ENCODE measurements at regions not wholly inside any gene's neighbourhood (a gene's known extent, or its start where the extent isn't known, plus 50 kb on each side); places are given as distances from the start of the nearest gene placed in this dataset.

DNA sequence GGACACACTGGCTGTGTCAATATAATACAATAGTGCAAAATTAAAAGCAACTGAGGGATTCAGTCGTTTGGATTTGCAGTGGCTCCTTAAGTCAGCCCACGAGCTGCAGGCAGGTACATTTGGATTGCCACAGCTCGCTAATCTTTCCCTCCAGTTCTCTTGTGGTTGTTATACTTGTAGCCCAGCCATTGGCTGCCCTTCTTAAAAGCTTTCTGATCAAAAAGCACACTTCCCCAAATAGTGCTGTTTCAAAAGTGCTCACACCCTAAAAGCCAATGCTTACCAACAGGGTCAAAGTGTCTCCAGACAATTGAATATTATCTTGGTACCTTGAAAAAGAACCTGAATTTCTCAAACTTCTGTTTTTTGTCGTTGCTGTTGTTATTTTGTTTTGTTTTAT lies 404.7 kb upstream of the FAM98A start:
- TF ChIP-seq, protein P1, sequence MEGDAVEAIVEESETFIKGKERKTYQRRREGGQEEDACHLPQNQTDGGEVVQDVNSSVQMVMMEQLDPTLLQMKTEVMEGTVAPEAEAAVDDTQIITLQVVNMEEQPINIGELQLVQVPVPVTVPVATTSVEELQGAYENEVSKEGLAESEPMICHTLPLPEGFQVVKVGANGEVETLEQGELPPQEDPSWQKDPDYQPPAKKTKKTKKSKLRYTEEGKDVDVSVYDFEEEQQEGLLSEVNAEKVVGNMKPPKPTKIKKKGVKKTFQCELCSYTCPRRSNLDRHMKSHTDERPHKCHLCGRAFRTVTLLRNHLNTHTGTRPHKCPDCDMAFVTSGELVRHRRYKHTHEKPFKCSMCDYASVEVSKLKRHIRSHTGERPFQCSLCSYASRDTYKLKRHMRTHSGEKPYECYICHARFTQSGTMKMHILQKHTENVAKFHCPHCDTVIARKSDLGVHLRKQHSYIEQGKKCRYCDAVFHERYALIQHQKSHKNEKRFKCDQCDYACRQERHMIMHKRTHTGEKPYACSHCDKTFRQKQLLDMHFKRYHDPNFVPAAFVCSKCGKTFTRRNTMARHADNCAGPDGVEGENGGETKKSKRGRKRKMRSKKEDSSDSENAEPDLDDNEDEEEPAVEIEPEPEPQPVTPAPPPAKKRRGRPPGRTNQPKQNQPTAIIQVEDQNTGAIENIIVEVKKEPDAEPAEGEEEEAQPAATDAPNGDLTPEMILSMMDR (IDR thresholded peaks at IDR 0.05; ENCODE audit: extremely low read depth, missing control alignments), result no peak
- DNase-seq (ENCODE audit: low spot score), result no peak

DNA sequence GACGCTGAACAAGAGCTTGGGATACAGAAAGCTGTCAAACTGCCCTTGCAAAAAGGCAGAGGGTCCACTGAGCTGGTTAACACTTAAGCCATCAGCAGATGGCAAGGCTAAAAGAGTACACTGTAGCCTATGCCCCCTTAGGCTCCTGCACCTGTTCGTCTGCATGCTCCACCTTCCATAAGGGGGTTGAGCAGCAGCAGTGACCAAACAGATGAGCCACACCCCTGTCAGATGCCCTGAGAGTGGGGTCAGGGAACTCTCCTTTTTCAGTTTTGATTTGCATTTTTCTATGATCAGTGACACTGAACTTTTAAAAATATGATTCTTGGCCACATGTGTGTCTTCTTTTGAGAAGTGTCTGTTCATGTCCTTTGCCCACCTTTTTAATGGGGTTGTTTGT lies 402.5 kb upstream of the FAM98A start:
- TF ChIP-seq, protein P1 (IDR thresholded peaks at IDR 0.05; ENCODE audit: extremely low read depth, missing control alignments), result no peak
- DNase-seq (ENCODE audit: low spot score), result no peak

DNA sequence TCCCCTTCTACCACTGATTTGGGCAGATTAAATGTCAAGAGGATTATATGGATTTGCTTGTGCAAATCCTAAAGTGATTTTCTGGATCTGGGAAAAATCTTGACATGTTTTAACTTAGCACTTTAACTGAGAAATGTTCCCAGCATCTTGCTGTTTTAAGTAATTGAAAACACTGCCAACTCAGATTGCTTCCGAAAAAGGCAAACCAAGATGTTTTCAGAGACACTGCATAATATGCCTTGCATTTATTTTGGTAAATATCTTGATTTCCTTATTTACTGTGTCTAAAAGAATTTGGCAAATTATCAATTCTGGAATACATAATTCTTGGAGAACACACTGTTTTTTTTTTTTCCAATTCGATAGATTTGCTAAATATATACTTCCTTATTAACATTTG lies 385.0 kb upstream of the FAM98A start:
- DNase-seq (ENCODE audit: low spot score), result no peak

GRCh38 chr2:33978471-33978870 lies 379.4 kb upstream of the FAM98A start:
- TF ChIP-seq, protein P1 (IDR thresholded peaks at IDR 0.05; ENCODE audit: extremely low read depth, missing control alignments), result no peak
- no peak for DNase-seq (ENCODE audit: low spot score)

More for the DNA sequence above, 385.0 kb upstream of the FAM98A start:
- TF ChIP-seq, protein P1 (IDR thresholded peaks at IDR 0.05; ENCODE audit: extremely low read depth, missing control alignments), result no peak

DNA sequence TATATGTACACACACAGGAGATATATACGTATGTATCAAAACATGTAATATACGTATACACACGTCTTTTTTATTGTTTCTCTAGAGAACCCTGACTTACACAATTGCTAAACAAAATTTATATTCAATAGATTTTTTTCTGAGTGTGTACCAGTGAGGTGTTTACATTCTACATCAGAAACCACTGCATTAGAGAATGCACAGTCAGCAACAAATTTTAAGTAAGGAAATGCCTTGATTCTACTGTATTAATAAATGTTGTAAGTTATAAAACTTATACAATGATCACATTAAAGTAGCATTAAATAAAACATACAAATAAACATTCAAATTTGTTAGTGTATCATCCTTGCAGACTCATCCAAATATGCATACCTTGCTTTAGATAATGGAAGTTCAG lies 376.4 kb upstream of the FAM98A start:
- DNase-seq (ENCODE audit: low spot score), result no peak
- TF ChIP-seq, protein P1 (IDR thresholded peaks at IDR 0.05; ENCODE audit: extremely low read depth, missing control alignments), result no peak

- TF ChIP-seq, protein P1 (IDR thresholded peaks at IDR 0.05; ENCODE audit: extremely low read depth, missing control alignments), result no peak
- no peak for DNase-seq (ENCODE audit: low spot score)
Measured at GRCh38 chr2:33967103-33967502, 368.0 kb upstream of the FAM98A start.

DNA sequence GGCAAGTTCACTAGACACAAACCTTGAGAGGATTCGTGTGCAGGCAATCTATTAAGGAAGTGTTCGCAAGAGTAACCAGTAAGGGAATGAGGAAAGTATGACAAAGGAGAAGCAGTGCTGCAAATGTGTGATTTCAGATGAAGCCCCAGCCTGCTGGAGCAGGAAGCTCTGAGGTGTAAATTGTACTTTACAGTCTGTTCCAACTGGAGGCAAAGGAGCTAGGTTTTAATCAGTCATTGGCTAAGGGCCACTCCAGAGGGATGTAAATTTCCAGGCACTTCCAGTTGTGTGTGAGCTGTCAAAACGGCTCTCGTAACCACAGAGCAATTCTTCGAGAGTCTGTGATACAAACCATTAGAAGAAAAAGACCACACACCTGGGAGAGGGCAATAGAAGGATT lies 359.5 kb upstream of the FAM98A start:
- TF ChIP-seq, protein P1 (IDR thresholded peaks at IDR 0.05; ENCODE audit: extremely low read depth, missing control alignments), result no peak
- no peak for DNase-seq (ENCODE audit: low spot score)
